ENCODE measurements at regions not wholly inside any gene's neighbourhood (a gene's known extent, or its start where the extent isn't known, plus 50 kb on each side); places are given as distances from the start of the nearest gene placed in this dataset.

- DNase-seq (ENCODE audit: low spot score) (no peak), ATAC-seq (ENCODE audit: insufficient number of reproducible peaks, low FRiP score, low read depth) (no peak)
- Histone ChIP-seq H3K4me3 (no peak overlapping the region), H3K4me1 (ENCODE audit: control insufficient read depth in 1 of 2, low read depth in 2 of 2) (no peaks in the 10 kb centered on the region), H3K36me3 (no peaks in the 10 kb centered on the region), H3K9me3 (no peaks in the 10 kb centered on the region), H3K27ac (no peak overlapping the region), H3K27me3 (replicated peaks; ENCODE audit: insufficient read depth) (no peaks in the 10 kb centered on the region)
- TF ChIP-seq CTCF (IDR thresholded peaks at IDR 0.05) = no peak
Observed at GRCh38 chr12:111172786-111173185, 196.1 kb downstream of the PHETA1 start.

DNA sequence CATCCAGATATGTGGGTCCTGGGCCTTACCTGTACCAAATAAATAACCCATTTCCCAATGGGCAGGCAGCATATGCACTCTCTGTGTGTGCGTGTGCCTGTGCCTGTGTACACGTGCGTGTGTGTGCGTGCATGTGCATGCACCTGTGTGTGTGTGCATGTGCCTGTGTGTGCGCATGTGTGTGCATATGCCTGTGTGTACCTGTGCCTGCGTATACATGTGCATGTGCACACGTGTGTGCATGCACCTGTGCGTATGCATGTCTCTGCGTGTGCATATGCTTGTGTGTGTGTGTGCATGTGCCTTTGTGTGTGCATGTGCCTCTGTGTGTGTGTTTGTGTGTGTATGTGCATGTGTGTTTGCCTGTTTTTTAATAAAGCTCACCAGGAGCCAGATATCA is 197.1 kb downstream of the PHETA1 start:
- no peak for DNase-seq (ENCODE audit: low spot score)
- Histone ChIP-seq H3K36me3 (no peaks in the 10 kb centered on the region), H3K27me3 (replicated peaks; ENCODE audit: insufficient read depth) (no peaks in the 10 kb centered on the region)

DNA sequence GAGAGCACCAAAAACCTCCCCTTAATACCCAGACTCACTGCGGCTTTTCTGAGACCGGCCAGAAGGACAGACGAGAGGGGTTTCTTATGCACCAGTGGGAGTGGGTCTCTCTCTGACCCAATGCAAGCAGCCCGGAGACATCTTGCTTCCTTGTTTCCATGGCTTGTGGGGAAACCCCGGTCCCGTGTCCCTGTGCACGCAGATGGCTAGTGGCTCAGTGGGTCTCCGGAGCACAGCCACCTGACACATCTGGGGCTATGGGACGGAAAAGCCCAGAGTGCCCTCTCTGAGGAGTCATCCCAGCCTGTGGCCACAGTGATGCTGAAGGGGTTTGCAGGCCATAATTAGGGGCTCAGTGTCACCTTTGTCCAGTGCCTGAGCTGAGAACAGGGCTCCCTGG is 197.6 kb downstream of the PHETA1 start:
- H3K4me3 ChIP-seq = no peak overlapping the region
- H3K36me3 ChIP-seq = no peaks in the 10 kb centered on the region
- H3K4me1 ChIP-seq (ENCODE audit: control insufficient read depth in 1 of 2, low read depth in 2 of 2) = no peaks in the 10 kb centered on the region
- no peak overlapping the region for H3K27ac ChIP-seq
- no peak for TF ChIP-seq CTCF (IDR thresholded peaks at IDR 0.05)
- ATAC-seq (ENCODE audit: insufficient number of reproducible peaks, low FRiP score, low read depth) = no peak
- no peaks in the 10 kb centered on the region for H3K27me3 ChIP-seq (replicated peaks; ENCODE audit: insufficient read depth)
- H3K9me3 ChIP-seq = no peaks in the 10 kb centered on the region
- DNase-seq (ENCODE audit: low spot score) = no peak

More for the DNA sequence above, 197.1 kb downstream of the PHETA1 start:
- no peak for TF ChIP-seq CTCF (IDR thresholded peaks at IDR 0.05)
- Histone ChIP-seq H3K9me3 (no peaks in the 10 kb centered on the region), H3K27ac (no peak overlapping the region), H3K4me1 (ENCODE audit: control insufficient read depth in 1 of 2, low read depth in 2 of 2) (no peaks in the 10 kb centered on the region), H3K4me3 (no peak overlapping the region)
- no peak for ATAC-seq (ENCODE audit: insufficient number of reproducible peaks, low FRiP score, low read depth)

DNA sequence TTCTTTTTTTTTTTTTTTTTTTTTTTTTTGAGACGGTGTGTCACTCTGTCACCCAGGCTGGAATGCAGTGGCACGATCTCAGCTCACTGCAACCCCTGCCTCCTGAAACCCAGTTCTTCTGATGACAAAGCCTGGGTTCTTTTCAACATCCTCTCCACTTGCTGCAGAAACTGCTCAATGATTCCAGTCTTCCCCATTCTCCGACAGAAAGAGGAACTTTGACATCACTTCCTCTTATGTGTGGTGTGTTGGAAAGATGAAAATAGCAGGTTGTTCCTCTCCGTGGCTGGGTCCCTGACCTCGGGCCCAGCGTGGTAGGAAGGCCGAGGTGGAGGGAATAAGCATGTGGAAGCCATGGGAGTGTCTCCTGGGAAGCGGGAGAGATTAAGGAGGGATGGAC is 198.4 kb downstream of the PHETA1 start:
- no peak for TF ChIP-seq CTCF (IDR thresholded peaks at IDR 0.05)
- Histone ChIP-seq H3K27me3 (replicated peaks; ENCODE audit: insufficient read depth) (no peaks in the 10 kb centered on the region), H3K36me3 (no peaks in the 10 kb centered on the region), H3K27ac (no peak overlapping the region), H3K9me3 (no peaks in the 10 kb centered on the region), H3K4me3 (no peak overlapping the region), H3K4me1 (ENCODE audit: control insufficient read depth in 1 of 2, low read depth in 2 of 2) (no peaks in the 10 kb centered on the region)
- DNase-seq (ENCODE audit: low spot score) = no peak
- ATAC-seq (ENCODE audit: insufficient number of reproducible peaks, low FRiP score, low read depth) = no peak

DNA sequence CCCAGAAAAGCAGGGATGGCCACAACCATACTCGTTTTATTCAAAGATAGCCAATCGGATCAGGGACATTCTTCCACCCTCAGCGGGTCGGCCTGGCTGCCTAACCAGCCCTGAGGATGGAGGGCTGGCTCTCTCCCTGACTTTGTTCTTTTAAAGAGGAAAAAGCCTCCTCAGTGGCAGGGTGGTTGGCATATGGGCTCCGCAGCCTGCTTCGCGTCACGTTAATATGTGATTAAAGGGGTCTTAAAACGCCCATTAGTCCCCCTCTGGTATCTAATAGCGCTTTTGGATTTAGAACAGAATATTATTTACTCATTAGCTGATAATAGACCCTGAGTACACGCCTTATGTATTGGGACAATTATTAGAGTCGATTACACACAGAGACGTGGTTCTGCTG is 199.4 kb downstream of the PHETA1 start:
- Histone ChIP-seq H3K9me3 (no peaks in the 10 kb centered on the region), H3K27me3 (replicated peaks; ENCODE audit: insufficient read depth) (no peaks in the 10 kb centered on the region)
- no peak for TF ChIP-seq CTCF (IDR thresholded peaks at IDR 0.05)

More for the DNA sequence above, 199.4 kb downstream of the PHETA1 start:
- no peaks in the 10 kb centered on the region for H3K4me1 ChIP-seq (ENCODE audit: control insufficient read depth in 1 of 2, low read depth in 2 of 2)
- H3K27ac ChIP-seq = no peak overlapping the region
- H3K4me3 ChIP-seq = no peak overlapping the region
- no peak for DNase-seq (ENCODE audit: low spot score)
- no peaks in the 10 kb centered on the region for H3K36me3 ChIP-seq
- no peak for ATAC-seq (ENCODE audit: insufficient number of reproducible peaks, low FRiP score, low read depth)

Measured in thoracic aorta (tissue), 2 donors.